Stomach (tissue), 8 donors: ENCODE measurements at regions not wholly inside any gene's neighbourhood (a gene's known extent, or its start where the extent isn't known, plus 50 kb on each side); places are given as distances from the start of the nearest gene placed in this dataset.

Experiments
- DNase-seq, 2 donors: peaks; one replicate each; pipeline versions ENCODE4 v3.0.0 to v3.0.0-alpha.2; 2013 to 2019
- H3K27ac ChIP-seq, 5 donors: fragments of 200-600 bp in 4 of 5; sonication (generic) in 4 of 5; one replicate each; pipeline ENCODE4 v1.5.1; 2013 to 2019; ENCODE audit warnings: mild to moderate bottlenecking in 1 of 5, moderate library complexity in 1 of 5
- H3K27me3 ChIP-seq, 3 donors: fragments of 200-600 bp; sonication (generic); one replicate each; pipeline ENCODE4 v1.5.1; 2017 to 2019; ENCODE audit warnings: mixed run types in 1 of 3
- H3K36me3 ChIP-seq, 4 donors: fragments of 200-600 bp; sonication (generic); 1 replicate in 3 of 4; 2 replicates in 1 of 4; pipeline ENCODE4 v1.5.1; 2016 to 2019
- H3K4me1 ChIP-seq, 4 donors: fragments of 200-600 bp; sonication (generic); one replicate each; pipeline ENCODE4 v1.5.1; 2016 to 2019
- H3K4me3 ChIP-seq, 4 donors: fragments of 200-600 bp; sonication (generic) in 3 of 4; one replicate each; pipeline ENCODE4 v1.5.1; 2016 to 2019; ENCODE audit warnings: mild to moderate bottlenecking in 1 of 4
- H3K9me3 ChIP-seq, 4 donors: fragments of 200-600 bp; sonication (generic); one replicate each; pipeline ENCODE4 v1.5.1; 2016 to 2019
- CTCF ChIP-seq, 7 experiments: fragments of 450-650 bp in 4 of 7; fragments of 200-600 bp in 3 of 7; sonication (generic) in 3 of 7; IDR thresholded peaks; one replicate each; pipeline ENCODE4 v1.5.1; 2016 to 2019; ENCODE audit warnings: antibody characterized with exemption in 7 of 7, control low read depth in 2 of 7, mild to moderate bottlenecking in 1 of 7
- EP300 ChIP-seq: sonication (generic); formaldehyde crosslinking; IDR thresholded peaks from one replicate; pipeline ENCODE4 v1.6.1; 2017; ENCODE audit warnings: antibody characterized with exemption
- POLR2A ChIP-seq, 4 donors: fragments of 450-650 bp; IDR thresholded peaks; one replicate each; pipeline ENCODE4 v1.6.1; 2016; ENCODE audit warnings: antibody characterized with exemption in 4 of 4, control low read depth in 2 of 4, mild to moderate bottlenecking in 1 of 4, moderate library complexity in 1 of 4
- POLR2AphosphoS5 ChIP-seq, 3 donors: sonication (generic); formaldehyde crosslinking; IDR thresholded peaks; one replicate each; pipeline ENCODE4 v1.6.1; 2016; ENCODE audit warnings: antibody characterized with exemption in 3 of 3
- WGBS, 5 donors: extraction: QIAGEN DNeasy Blood & Tissue Kit in 3 of 5; methylation state at CpG; one replicate each; pipeline versions ENCODE4 v1.1.5 to v1.1.7; 2013 to 2018; 5-methylcytosine and 5-hydroxymethylcytosine counted together
- intact Hi-C: fragments of 100-400 bp; cut with DNase I; formaldehyde crosslinking; loops from one replicate; pipeline ENCODE4 v1.15.1; 2023; ENCODE audit warnings: low total_unique reads
- donor health status: healthy with polysubstance abuse.
- donor health status: Bipolar disorder and iron deficiency.
- donor health status: healthy.

DNA sequence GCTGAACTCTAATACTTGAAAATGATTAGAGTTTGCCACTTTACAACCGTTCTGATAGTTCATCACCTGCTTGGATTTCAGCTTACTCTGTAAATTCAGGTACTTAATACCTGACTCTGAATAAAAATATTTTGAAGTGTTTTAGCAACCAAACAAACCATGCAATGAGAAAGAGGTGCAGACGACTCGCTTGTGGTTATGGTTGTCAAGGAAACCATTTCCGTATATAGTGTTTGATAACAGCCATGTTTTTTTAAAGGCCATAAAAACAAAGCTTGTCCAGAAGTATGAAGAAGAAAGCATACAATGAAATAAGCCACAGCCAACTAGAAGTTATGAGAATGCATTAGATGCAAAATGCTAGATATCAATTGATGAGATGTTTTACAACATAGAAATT is 167.2 kb upstream of the HMCN1 start:
- no peaks in the 10 kb centered on the region for H3K9me3 ChIP-seq
- 5 to 22% (median 8%) methylated on average over 4 of the region's 4 CpGs for WGBS, 5 donors
- H3K27me3 ChIP-seq: no peaks in the 10 kb centered on the region
- intact Hi-C loops: no loop called here
- peak in 1 of 2 donors; percentile 87 for DNase-seq
- peak overlapping the region in 3 of 5 donors; percentile 2 to 22 (median 5) for H3K27ac ChIP-seq
- no peaks in the 10 kb centered on the region for H3K36me3 ChIP-seq
- no peak for TF ChIP-seq POLR2AphosphoS5 (IDR thresholded peaks at IDR 0.05)
- TF ChIP-seq EP300: no peak
- no peak for TF ChIP-seq CTCF (IDR thresholded peaks at IDR 0.05)
- TF ChIP-seq POLR2A (IDR thresholded peaks at IDR 0.05): no peak
- no peak overlapping the region for H3K4me3 ChIP-seq
- H3K4me1 ChIP-seq: peaks cover 7 to 27% (median 15%) of the 10 kb centered on the region in 4 donors

DNA sequence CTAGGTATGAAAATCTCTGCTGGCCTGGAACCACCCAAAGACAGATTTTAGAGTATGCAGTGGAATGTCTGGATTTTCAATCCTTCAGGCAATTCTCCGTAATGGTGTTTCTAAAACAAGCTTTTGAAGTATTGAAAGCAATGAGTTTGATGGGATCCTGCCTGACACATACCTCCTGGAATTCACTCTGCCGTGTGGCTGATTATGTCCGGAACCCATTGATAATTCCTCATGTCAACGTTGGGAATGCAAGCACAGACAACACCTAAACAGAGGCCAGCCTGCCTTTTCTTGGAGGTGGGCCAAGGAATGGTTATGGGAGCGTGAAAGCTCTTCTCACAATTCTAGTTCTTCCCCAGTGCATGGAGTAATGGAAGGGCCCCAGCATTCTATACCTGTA is 168.9 kb upstream of the HMCN1 start:
- DNase-seq: peak in 1 of 2 donors; percentile 28
- 54 to 64% (median 59%) methylated on average over 5 of the region's 5 CpGs for WGBS, 5 donors
- no peaks in the 10 kb centered on the region for H3K9me3 ChIP-seq
- H3K4me1 ChIP-seq: peaks cover 7 to 27% (median 18%) of the 10 kb centered on the region in 4 donors
- TF ChIP-seq CTCF (IDR thresholded peaks at IDR 0.05): no peak
- no peak for TF ChIP-seq EP300
- no peak for TF ChIP-seq POLR2A (IDR thresholded peaks at IDR 0.05)
- no peak for TF ChIP-seq POLR2AphosphoS5 (IDR thresholded peaks at IDR 0.05)
- H3K4me3 ChIP-seq: no peak overlapping the region
- intact Hi-C loops: no loop called here
- H3K27me3 ChIP-seq: no peaks in the 10 kb centered on the region
- no peaks in the 10 kb centered on the region for H3K36me3 ChIP-seq
- H3K27ac ChIP-seq: no peak overlapping the region

DNA sequence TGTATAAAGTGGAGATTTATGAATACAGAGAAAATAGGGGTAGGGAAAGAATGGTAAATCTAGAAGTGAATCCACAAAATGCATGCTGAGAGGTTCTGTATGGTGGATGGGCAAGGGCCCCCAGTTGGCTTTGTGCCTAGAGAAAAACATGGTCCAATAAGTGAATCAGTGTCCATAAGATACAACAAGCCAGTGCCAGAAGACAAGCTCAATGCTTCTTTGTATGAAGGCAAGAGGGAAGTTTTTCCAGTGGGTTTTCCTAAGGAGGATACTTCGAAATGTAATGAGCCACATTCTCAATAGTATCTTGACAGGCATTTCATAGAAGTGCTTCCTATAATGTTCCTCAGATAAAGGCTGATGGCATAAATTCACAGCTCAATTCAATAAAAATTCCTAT is 169.4 kb upstream of the HMCN1 start:
- intact Hi-C loops: no loop called here
- H3K27ac ChIP-seq: peak overlapping the region in 1 of 5 donors; percentile 3
- no peak for DNase-seq
- no peak overlapping the region for H3K4me3 ChIP-seq
- H3K36me3 ChIP-seq: no peaks in the 10 kb centered on the region
- WGBS, 5 donors: 84 to 92% (median 90%) methylated on average over 1 of the region's 1 CpG
- H3K4me1 ChIP-seq: peaks cover 7 to 29% (median 19%) of the 10 kb centered on the region in 4 donors
- TF ChIP-seq POLR2AphosphoS5 (IDR thresholded peaks at IDR 0.05) (no peak), EP300 (no peak), CTCF (IDR thresholded peaks at IDR 0.05) (no peak), POLR2A (IDR thresholded peaks at IDR 0.05) (no peak)
- H3K9me3 ChIP-seq: no peaks in the 10 kb centered on the region
- no peaks in the 10 kb centered on the region for H3K27me3 ChIP-seq

GRCh38 chr1:185562461-185563359 is 171.5 kb upstream of the HMCN1 start:
- intact Hi-C loops: no loop called here
- Histone ChIP-seq H3K27me3 (no peaks in the 10 kb centered on the region), H3K4me1 (peaks cover 6 to 31% (median 20%) of the 10 kb centered on the region in 4 donors), H3K36me3 (no peaks in the 10 kb centered on the region), H3K4me3 (no peak overlapping the region), H3K9me3 (no peaks in the 10 kb centered on the region), H3K27ac (no peak overlapping the region)
- TF ChIP-seq EP300 (no peak), POLR2A (IDR thresholded peaks at IDR 0.05) (no peak), CTCF (IDR thresholded peaks at IDR 0.05) (no peak), POLR2AphosphoS5 (IDR thresholded peaks at IDR 0.05) (no peak)
- 65 to 81% (median 73%) methylated on average over 6 of the region's 6 CpGs for WGBS, 5 donors
- no peak for DNase-seq
